A673 (cell line): ENCODE measurements at regions not wholly inside any gene's neighbourhood (a gene's known extent, or its start where the extent isn't known, plus 50 kb on each side); places are given as distances from the start of the nearest gene placed in this dataset.
"Not testable (repeated sequence)": the region's sequence is repeated elsewhere in the genome, so short reads cannot be mapped to it uniquely, and the experiment has no call there.

ENCODE experiments used
- BruUV-seq: library from RNA; stranded (reverse); fragments of 400-500 nt; replicated peaks from 2 replicates; lab custom pipeline; 2021; lab: Mats Ljungman, UMichigan
- CTCF ChIA-PET: fragments of 300-600 bp; sonication (Branson Sonifier 250); formaldehyde crosslinking; loops from one replicate; lab custom pipeline; 2022; ENCODE audit warnings: antibody characterized with exemption; lab: Charles Lee
- POLR2A ChIA-PET: fragments of 300-600 bp; sonication (Branson Sonifier 250); formaldehyde crosslinking; loops from one replicate; lab custom pipeline; 2022; ENCODE audit warnings: antibody characterized with exemption; ENCODE audit not compliant: low non-redundant PET; lab: Charles Lee
- DNase-seq: peaks from one replicate; pipeline ENCODE4 v3.0.0-alpha.2; 2015; ENCODE audit warnings: low spot score
- H3K27ac ChIP-seq: fragments of 200-600 bp; sonication (generic); 2 replicates; pipeline ENCODE4 v1.5.1; 2016; ENCODE audit warnings: mixed run types, low read depth, mild to moderate bottlenecking, mixed read lengths, antibody characterized with exemption, low read length; ENCODE audit not compliant: poor library complexity, severe bottlenecking
- H3K27me3 ChIP-seq: fragments of 200-600 bp; sonication (generic); replicated peaks from 2 replicates; pipeline ENCODE4 v1.6.1; 2017; ENCODE audit warnings: mixed run types, low read depth, mild to moderate bottlenecking, mixed read lengths, antibody characterized with exemption, low read length; ENCODE audit not compliant: insufficient read depth, poor library complexity
- H3K36me3 ChIP-seq: fragments of 200-600 bp; sonication (generic); 2 replicates; pipeline ENCODE4 v1.6.1; 2016; ENCODE audit warnings: mixed run types, mild to moderate bottlenecking, mixed read lengths, antibody characterized with exemption, low read length; ENCODE audit not compliant: insufficient read depth, poor library complexity, severe bottlenecking
- H3K4me1 ChIP-seq: fragments of 200-600 bp; sonication (generic); 2 replicates; pipeline ENCODE4 v1.6.1; 2017; ENCODE audit warnings: mixed run types, mild to moderate bottlenecking, mixed read lengths, antibody characterized with exemption, low read length; ENCODE audit not compliant: insufficient read depth, poor library complexity, severe bottlenecking
- H3K4me3 ChIP-seq: fragments of 200-600 bp; sonication (generic); 2 replicates; pipeline ENCODE4 v1.5.1; 2016; ENCODE audit warnings: low read depth, mixed run types, mild to moderate bottlenecking, mixed read lengths, low read length; ENCODE audit not compliant: poor library complexity, severe bottlenecking
- H3K9me3 ChIP-seq: fragments of 200-600 bp; sonication (generic); 2 replicates; pipeline ENCODE4 v1.6.1; 2016; ENCODE audit warnings: mixed run types, low read depth, mild to moderate bottlenecking, mixed read lengths, antibody characterized with exemption, low read length; ENCODE audit not compliant: poor library complexity, severe bottlenecking
- CTCF ChIP-seq: fragments of 300-800, 200-600 bp; sonication (generic); conservative IDR thresholded peaks from 2 replicates; pipeline ENCODE4 v1.5.1; 2017; ENCODE audit warnings: low read depth, mild to moderate bottlenecking, antibody characterized with exemption, low read length, moderate library complexity, mixed read lengths
- EZH2 ChIP-seq: fragments of 200-600 bp; sonication (generic); IDR thresholded peaks from 2 replicates; pipeline ENCODE4 v1.6.1; 2017; ENCODE audit warnings: borderline replicate concordance, low read depth, mild to moderate bottlenecking, mixed read lengths, antibody characterized with exemption, low read length; ENCODE audit not compliant: poor library complexity, severe bottlenecking
- intact Hi-C: fragments of 100-400 bp; cut with micrococcal nuclease; formaldehyde crosslinking; loops from one replicate; pipeline ENCODE4 v1.10.0; 2022; ENCODE audit not compliant: unreplicated experiment

GRCh38 chr5:125685771-125686170, 737.4 kb upstream of the GRAMD2B start:
- ChIA-PET POLR2A (no interaction called here), CTCF (no interaction called here)
- no peak for DNase-seq
- no peaks in the 10 kb centered on the region for H3K36me3 ChIP-seq
- no peaks in the 10 kb centered on the region for H3K9me3 ChIP-seq
- intact Hi-C loops: no loop called here
- H3K27ac ChIP-seq: no peak overlapping the region
- no peak overlapping the region for H3K4me3 ChIP-seq
- TF ChIP-seq EZH2: no peak
- no peak for TF ChIP-seq CTCF
- no TSS peak for BruUV-seq
- no peaks in the 10 kb centered on the region for H3K4me1 ChIP-seq
- no peaks in the 10 kb centered on the region for H3K27me3 ChIP-seq

GRCh38 chr5:125691738-125692530, 731.3 kb upstream of the GRAMD2B start:
- H3K4me1 ChIP-seq, H3K36me3 ChIP-seq, H3K27me3 ChIP-seq, DNase-seq, H3K9me3 ChIP-seq, POLR2A ChIA-PET, intact Hi-C loops, BruUV-seq, H3K27ac ChIP-seq, H3K4me3 ChIP-seq, CTCF ChIA-PET: not testable (repeated sequence)

GRCh38 chr5:125695996-125696655, 727.1 kb upstream of the GRAMD2B start:
- no peak for DNase-seq

More at GRCh38 chr5:125695996-125696655, 727.1 kb upstream of the GRAMD2B start:
- ChIA-PET CTCF (no interaction called here), POLR2A (no interaction called here)
- BruUV-seq: no TSS peak
- intact Hi-C loops: no loop called here
- no peaks in the 10 kb centered on the region for H3K4me1 ChIP-seq
- no peak overlapping the region for H3K4me3 ChIP-seq
- H3K27ac ChIP-seq: no peak overlapping the region
- H3K36me3 ChIP-seq: no peaks in the 10 kb centered on the region
- TF ChIP-seq EZH2 (no peak), CTCF (no peak)
- H3K27me3 ChIP-seq: peaks cover 7% of the 10 kb centered on the region
- H3K9me3 ChIP-seq: no peaks in the 10 kb centered on the region
